SU-DHL-6 (cell line): ENCODE measurements at regions not wholly inside any gene's neighbourhood (a gene's known extent, or its start where the extent isn't known, plus 50 kb on each side); places are given as distances from the start of the nearest gene placed in this dataset.
A peak's percentile ranks its signal among the peaks of the same experiment; 100 is the strongest.

Experiments used
- H2AFZ ChIP-seq: fragments of 200-600 bp; sonication (generic); 2 replicates; pipeline ENCODE4 v1.6.1; 2014; ENCODE audit warnings: low read depth, mild to moderate bottlenecking, moderate library complexity, mixed read lengths, antibody characterized with exemption, low read length; ENCODE audit not compliant: severe bottlenecking
- H3F3A ChIP-seq: fragments of 200-600 bp; shearing (Covaris generic); 2 replicates; pipeline ENCODE4 v1.6.0; 2016; ENCODE audit warnings: antibody characterized with exemption, mild to moderate bottlenecking; ENCODE audit not compliant: insufficient read depth
- H3K27ac ChIP-seq: fragments of 200-600 bp; sonication (generic); 2 replicates; pipeline ENCODE4 v1.5.1; 2016; ENCODE audit warnings: low read depth, mild to moderate bottlenecking, low read length, moderate library complexity, mixed read lengths
- H3K27me3 ChIP-seq: fragments of 200-600 bp; sonication (generic), shearing (Covaris generic); 2 replicates; pipeline ENCODE4 v1.6.0; 2014; ENCODE audit warnings: mild to moderate bottlenecking, low read length
- H3K36me3 ChIP-seq: fragments of 200-600 bp; sonication (generic); 2 replicates; pipeline ENCODE4 v1.6.1; 2014; ENCODE audit warnings: mild to moderate bottlenecking, low read length, mixed read lengths
- H3K4me2 ChIP-seq: fragments of 300-600, 200-600 bp; shearing (Covaris generic), sonication (generic); 2 replicates; pipeline ENCODE4 v1.6.0; 2014; ENCODE audit warnings: low read length, low read depth, mild to moderate bottlenecking; ENCODE audit not compliant: poor library complexity, severe bottlenecking
- H3K4me3 ChIP-seq: fragments of 200-600 bp; sonication (generic); 2 replicates; pipeline ENCODE4 v1.5.1; 2014; ENCODE audit warnings: antibody characterized with exemption, low read length, mild to moderate bottlenecking, mixed read lengths; ENCODE audit not compliant: insufficient read depth, poor library complexity, severe bottlenecking
- H3K79me2 ChIP-seq: fragments of 200-600 bp; sonication (generic); 2 replicates; pipeline ENCODE4 v1.6.1; 2014; ENCODE audit warnings: mild to moderate bottlenecking, low read length, moderate library complexity; ENCODE audit not compliant: insufficient read depth
- H3K9ac ChIP-seq: fragments of 200-600 bp; sonication (generic); 2 replicates; pipeline ENCODE4 v1.7.0; 2014; ENCODE audit warnings: mild to moderate bottlenecking, low read length
- H3K9me2 ChIP-seq: fragments of 200-600 bp; sonication (generic); replicated peaks from 2 replicates; pipeline ENCODE4 v1.6.1; 2014; ENCODE audit warnings: low read length; ENCODE audit not compliant: insufficient read depth
- H3K9me3 ChIP-seq: fragments of 200-600 bp; sonication (generic); 2 replicates; pipeline ENCODE4 v1.6.1; 2014; ENCODE audit warnings: low read length, mixed read lengths; ENCODE audit not compliant: insufficient read depth
- H4K20me1 ChIP-seq: fragments of 200-600 bp; sonication (generic); 2 replicates; pipeline ENCODE4 v1.6.1; 2014; ENCODE audit warnings: low read depth, mild to moderate bottlenecking, antibody characterized with exemption, low read length, moderate library complexity, mixed read lengths
- EZH2phosphoT487 ChIP-seq: fragments of 200-600 bp; sonication (generic), shearing (Covaris generic); conservative IDR thresholded peaks from 2 replicates; pipeline ENCODE4 v1.6.1; 2018; ENCODE audit warnings: mild to moderate bottlenecking, antibody characterized with exemption, low read length, moderate library complexity, mixed read lengths
- TF ChIP-seq, protein P1 (sequence below): fragments of 200-600 bp; sonication (generic); IDR thresholded peaks from one replicate; pipeline ENCODE4 v1.5.1; 2017; ENCODE audit warnings: antibody characterized with exemption, mild to moderate bottlenecking, low read length, moderate library complexity; ENCODE audit not compliant: insufficient read depth, poor library complexity, severe bottlenecking

DNA sequence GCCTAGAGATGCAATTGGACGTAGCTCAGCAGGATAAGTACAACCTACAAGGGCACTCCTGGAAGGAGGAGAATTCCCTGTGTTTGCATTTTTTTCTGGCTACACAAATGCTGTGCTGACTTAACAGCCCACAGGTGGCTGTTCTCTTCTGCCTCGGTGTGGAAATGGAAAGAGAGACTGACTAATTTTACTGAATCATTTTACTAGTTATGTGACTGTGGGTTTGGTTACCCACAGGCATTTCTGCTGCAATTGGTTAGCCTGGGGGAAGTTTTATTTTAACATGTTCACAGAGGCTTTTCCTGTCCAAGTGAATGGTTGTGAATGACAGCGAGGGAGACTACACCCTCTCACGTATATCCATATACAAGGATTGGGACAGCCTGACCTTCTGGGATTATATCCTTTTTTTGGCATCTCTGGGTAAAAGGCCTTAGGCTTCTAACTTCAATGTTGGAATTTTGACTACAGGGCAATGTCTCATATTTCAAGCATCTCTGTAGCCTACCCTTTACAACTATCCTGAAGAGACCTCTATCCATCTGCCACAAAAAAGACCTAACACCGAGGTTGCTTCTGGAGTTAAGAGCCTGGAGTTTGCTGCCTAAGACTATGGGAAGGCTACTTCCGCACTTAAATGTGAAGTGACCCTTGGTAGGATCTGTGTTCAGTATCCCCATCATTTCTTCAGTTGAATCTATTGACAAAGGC lies 67.2 kb upstream of the TP63 start:
- TF ChIP-seq, protein P1, sequence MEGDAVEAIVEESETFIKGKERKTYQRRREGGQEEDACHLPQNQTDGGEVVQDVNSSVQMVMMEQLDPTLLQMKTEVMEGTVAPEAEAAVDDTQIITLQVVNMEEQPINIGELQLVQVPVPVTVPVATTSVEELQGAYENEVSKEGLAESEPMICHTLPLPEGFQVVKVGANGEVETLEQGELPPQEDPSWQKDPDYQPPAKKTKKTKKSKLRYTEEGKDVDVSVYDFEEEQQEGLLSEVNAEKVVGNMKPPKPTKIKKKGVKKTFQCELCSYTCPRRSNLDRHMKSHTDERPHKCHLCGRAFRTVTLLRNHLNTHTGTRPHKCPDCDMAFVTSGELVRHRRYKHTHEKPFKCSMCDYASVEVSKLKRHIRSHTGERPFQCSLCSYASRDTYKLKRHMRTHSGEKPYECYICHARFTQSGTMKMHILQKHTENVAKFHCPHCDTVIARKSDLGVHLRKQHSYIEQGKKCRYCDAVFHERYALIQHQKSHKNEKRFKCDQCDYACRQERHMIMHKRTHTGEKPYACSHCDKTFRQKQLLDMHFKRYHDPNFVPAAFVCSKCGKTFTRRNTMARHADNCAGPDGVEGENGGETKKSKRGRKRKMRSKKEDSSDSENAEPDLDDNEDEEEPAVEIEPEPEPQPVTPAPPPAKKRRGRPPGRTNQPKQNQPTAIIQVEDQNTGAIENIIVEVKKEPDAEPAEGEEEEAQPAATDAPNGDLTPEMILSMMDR: no peak
- no peak for TF ChIP-seq EZH2phosphoT487
- no peaks in the 10 kb centered on the region for H3K9me2 ChIP-seq
- no peaks in the 10 kb centered on the region for H3K27me3 ChIP-seq
- no peaks in the 10 kb centered on the region for H3K36me3 ChIP-seq
- peak overlapping the region; percentile 63 for H3K4me2 ChIP-seq
- H3K79me2 ChIP-seq: no peaks in the 10 kb centered on the region
- H3K9ac ChIP-seq: peak overlapping the region; percentile 14
- no peaks in the 10 kb centered on the region for H3K9me3 ChIP-seq
- no peak overlapping the region for H2AFZ ChIP-seq
- H3F3A ChIP-seq: peaks cover 17% of the 10 kb centered on the region
- H4K20me1 ChIP-seq: no peaks in the 10 kb centered on the region
- H3K27ac ChIP-seq: peak overlapping the region; percentile 77
- no peak overlapping the region for H3K4me3 ChIP-seq

DNA sequence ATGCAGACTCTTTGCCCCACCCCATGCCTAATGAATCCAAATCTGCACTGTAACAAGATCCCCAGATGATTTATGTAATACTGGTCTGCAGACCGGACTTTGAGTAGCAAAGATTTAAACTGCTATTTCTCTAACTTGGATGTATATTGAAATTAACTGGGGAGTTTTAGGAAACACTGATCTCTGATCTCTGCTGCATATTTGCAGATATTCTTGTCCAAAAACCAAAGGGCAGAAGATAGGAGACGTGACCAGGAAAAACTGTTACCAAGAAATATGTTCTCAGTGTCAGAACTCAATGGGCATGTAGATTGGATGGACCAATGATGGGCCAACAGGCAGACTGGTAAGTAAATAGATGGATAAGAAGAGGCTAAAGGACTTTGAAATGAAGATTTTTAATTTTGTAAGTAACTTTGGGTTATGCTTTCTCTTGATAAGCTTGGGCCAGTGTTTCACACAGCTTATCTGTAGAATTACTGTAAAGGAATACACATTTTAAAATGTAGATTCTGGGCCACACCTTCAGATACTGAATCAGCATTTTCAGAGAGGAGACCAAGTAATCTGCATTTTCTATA lies 64.5 kb upstream of the TP63 start:
- Histone ChIP-seq H3K4me3 (peak overlapping the region; percentile 8), H2AFZ (peak overlapping the region; percentile 21), H3K27me3 (no peaks in the 10 kb centered on the region), H3K27ac (peak overlapping the region; percentile 95), H4K20me1 (no peaks in the 10 kb centered on the region), H3K9ac (peak overlapping the region; percentile 41), H3K9me2 (no peaks in the 10 kb centered on the region), H3K4me2 (peak overlapping the region; percentile 63), H3K79me2 (no peaks in the 10 kb centered on the region), H3K9me3 (no peaks in the 10 kb centered on the region), H3F3A (peaks cover 17% of the 10 kb centered on the region), H3K36me3 (no peaks in the 10 kb centered on the region)
- TF ChIP-seq EZH2phosphoT487: no peak
- TF ChIP-seq, protein P1: no peak

DNA sequence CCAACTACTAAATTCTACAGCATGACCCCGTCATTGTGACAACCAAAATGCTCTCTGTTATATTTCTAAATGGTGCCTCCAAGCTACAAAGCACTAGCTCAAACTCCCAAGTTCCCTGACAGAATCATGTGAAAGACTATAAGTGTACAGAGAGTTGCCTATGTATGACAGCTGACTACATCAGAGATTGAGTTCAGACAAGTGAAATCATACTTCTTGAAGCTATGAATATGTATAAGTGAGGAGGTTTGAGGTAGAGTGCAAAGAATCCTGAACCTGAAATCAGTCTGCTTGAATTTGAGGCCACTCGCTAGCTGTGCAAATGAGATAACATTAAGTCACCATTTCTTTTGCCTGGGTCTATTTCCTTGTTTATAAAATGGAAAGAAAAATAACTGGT lies 63.9 kb upstream of the TP63 start:
- H3K9me3 ChIP-seq: no peaks in the 10 kb centered on the region
- peaks cover 17% of the 10 kb centered on the region for H3F3A ChIP-seq
- peak overlapping the region; percentile 95 for H3K27ac ChIP-seq
- H3K79me2 ChIP-seq: no peaks in the 10 kb centered on the region
- H4K20me1 ChIP-seq: no peaks in the 10 kb centered on the region
- H3K9me2 ChIP-seq: no peaks in the 10 kb centered on the region
- H3K9ac ChIP-seq: peak overlapping the region; percentile 41
- no peaks in the 10 kb centered on the region for H3K27me3 ChIP-seq
- H2AFZ ChIP-seq: no peak overlapping the region
- TF ChIP-seq, protein P1: no peak
- no peak for TF ChIP-seq EZH2phosphoT487
- H3K4me2 ChIP-seq: peak overlapping the region; percentile 63
- H3K36me3 ChIP-seq: no peaks in the 10 kb centered on the region
- H3K4me3 ChIP-seq: peak overlapping the region; percentile 8
